Sigmoid colon (tissue), 4 donors: ENCODE measurements at regions not wholly inside any gene's neighbourhood (a gene's known extent, or its start where the extent isn't known, plus 50 kb on each side); places are given as distances from the start of the nearest gene placed in this dataset.

Experiments used
- EP300 ChIP-seq, 4 donors: sonication (generic); formaldehyde crosslinking; IDR thresholded peaks; one replicate each; pipeline ENCODE4 v1.6.1; 2017; ENCODE audit warnings: antibody characterized with exemption in 4 of 4
- POLR2A ChIP-seq, 2 donors: fragments of 450-650 bp; IDR thresholded peaks; one replicate each; pipeline ENCODE4 v1.6.1; 2016; ENCODE audit warnings: antibody characterized with exemption in 2 of 2, mild to moderate bottlenecking in 2 of 2, moderate library complexity in 2 of 2
- POLR2AphosphoS5 ChIP-seq, 4 donors: sonication (generic); formaldehyde crosslinking; IDR thresholded peaks; one replicate each; pipeline ENCODE4 v1.6.1; 2017; ENCODE audit warnings: antibody characterized with exemption in 4 of 4
- TF ChIP-seq, protein P1 (sequence below), 4 experiments: fragments of 450-650 bp in 3 of 4; fragments of 200-600 bp in 1 of 4; IDR thresholded peaks; one replicate each; pipeline ENCODE4 v1.5.1; 2016 to 2019; ENCODE audit warnings: antibody characterized with exemption in 4 of 4, mild to moderate bottlenecking in 3 of 4, moderate library complexity in 2 of 4

DNA sequence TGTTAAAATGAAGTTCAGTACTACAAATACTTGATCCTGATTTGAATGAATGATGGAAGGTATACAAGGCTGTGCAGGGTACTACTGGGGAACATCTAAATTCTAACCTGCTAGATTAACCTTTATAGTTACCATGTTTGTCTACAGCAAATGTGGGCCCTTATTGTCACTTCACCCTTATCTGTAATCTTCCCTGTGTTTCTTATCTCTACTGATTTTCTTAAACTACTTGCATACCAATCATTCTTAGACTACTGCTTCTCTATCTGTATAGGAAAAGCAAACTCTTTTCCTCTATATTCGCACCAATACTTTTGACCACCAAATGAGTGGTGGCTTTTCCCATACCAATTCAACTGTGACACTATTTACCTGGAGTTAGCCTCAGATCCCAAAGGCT lies 210.7 kb downstream of the HINT1 start:
- TF ChIP-seq, protein P1, sequence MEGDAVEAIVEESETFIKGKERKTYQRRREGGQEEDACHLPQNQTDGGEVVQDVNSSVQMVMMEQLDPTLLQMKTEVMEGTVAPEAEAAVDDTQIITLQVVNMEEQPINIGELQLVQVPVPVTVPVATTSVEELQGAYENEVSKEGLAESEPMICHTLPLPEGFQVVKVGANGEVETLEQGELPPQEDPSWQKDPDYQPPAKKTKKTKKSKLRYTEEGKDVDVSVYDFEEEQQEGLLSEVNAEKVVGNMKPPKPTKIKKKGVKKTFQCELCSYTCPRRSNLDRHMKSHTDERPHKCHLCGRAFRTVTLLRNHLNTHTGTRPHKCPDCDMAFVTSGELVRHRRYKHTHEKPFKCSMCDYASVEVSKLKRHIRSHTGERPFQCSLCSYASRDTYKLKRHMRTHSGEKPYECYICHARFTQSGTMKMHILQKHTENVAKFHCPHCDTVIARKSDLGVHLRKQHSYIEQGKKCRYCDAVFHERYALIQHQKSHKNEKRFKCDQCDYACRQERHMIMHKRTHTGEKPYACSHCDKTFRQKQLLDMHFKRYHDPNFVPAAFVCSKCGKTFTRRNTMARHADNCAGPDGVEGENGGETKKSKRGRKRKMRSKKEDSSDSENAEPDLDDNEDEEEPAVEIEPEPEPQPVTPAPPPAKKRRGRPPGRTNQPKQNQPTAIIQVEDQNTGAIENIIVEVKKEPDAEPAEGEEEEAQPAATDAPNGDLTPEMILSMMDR (IDR thresholded peaks at IDR 0.05) = no peak
- TF ChIP-seq POLR2AphosphoS5 (IDR thresholded peaks at IDR 0.05) (no peak), POLR2A (IDR thresholded peaks at IDR 0.05) (no peak), EP300 (IDR thresholded peaks at IDR 0.05) (no peak)
